WTC11 (cell line): ENCODE measurements at regions not wholly inside any gene's neighbourhood (a gene's known extent, or its start where the extent isn't known, plus 50 kb on each side); places are given as distances from the start of the nearest gene placed in this dataset.

ENCODE experiments used
- ATAC-seq: fragments of 200-7000 bp; cut with Tn5 transposase; 2 replicates; pipeline ENCODE4 v1.10.0; 2021; ENCODE audit warnings: mild to moderate bottlenecking, moderate library complexity
- CTCF ChIA-PET: fragments of 300-600 bp; sonication (Branson Sonifier 250); formaldehyde crosslinking; loops from one replicate; lab custom pipeline; 2021; ENCODE audit warnings: antibody characterized with exemption; lab: Charles Lee
- POLR2A ChIA-PET: fragments of 350-600 bp; sonication (Branson Sonifier 250); formaldehyde crosslinking; loops from one replicate; lab custom pipeline; 2021; ENCODE audit warnings: antibody characterized with exemption; lab: Charles Lee
- DNase-seq: peaks from one replicate; pipeline ENCODE4 v3.0.0; 2021; ENCODE audit warnings: low spot score
- H3K27ac Mint-ChIP-seq: 2 replicates; pipeline ENCODE4 v1.8.0; 2021; ENCODE audit warnings: mixed read lengths
- H3K27me3 Mint-ChIP-seq: 2 replicates; pipeline ENCODE4 v1.8.0; 2021; ENCODE audit warnings: low read depth, mild to moderate bottlenecking, moderate library complexity, mixed read lengths
- H3K36me3 Mint-ChIP-seq: 2 replicates; pipeline ENCODE4 v1.8.0; 2021; ENCODE audit warnings: mixed read lengths
- H3K4me1 Mint-ChIP-seq: 2 replicates; pipeline ENCODE4 v1.8.0; 2022; ENCODE audit warnings: mixed read lengths
- H3K4me3 Mint-ChIP-seq: 2 replicates; pipeline ENCODE4 v1.8.0; 2021; ENCODE audit warnings: mild to moderate bottlenecking, moderate library complexity, mixed read lengths
- H3K9me3 Mint-ChIP-seq: 2 replicates; pipeline ENCODE4 v1.8.0; 2021; ENCODE audit warnings: mixed read lengths
- ELF4 ChIP-seq: sonication (generic); formaldehyde crosslinking; IDR thresholded peaks from 2 replicates; pipeline ENCODE4 v1.8.1; 2022; ENCODE audit warnings: low read depth, mild to moderate bottlenecking, moderate library complexity, missing genetic modification reagents
- ESRRA ChIP-seq: sonication (generic); formaldehyde crosslinking; IDR thresholded peaks from 2 replicates; pipeline ENCODE4 v1.8.1; 2022; ENCODE audit warnings: mild to moderate bottlenecking, missing genetic modification reagents, borderline replicate concordance
- GABPB1 ChIP-seq: sonication (generic); formaldehyde crosslinking; IDR thresholded peaks from 2 replicates; pipeline ENCODE4 v1.8.1; 2023; ENCODE audit warnings: mild to moderate bottlenecking, missing genetic modification reagents
- GRHL2 ChIP-seq: fragments of 250-450 bp; sonication (Bioruptor Pico); IDR thresholded peaks from 2 replicates; pipeline ENCODE4 v1.8.0; 2022; ENCODE audit warnings: mild to moderate bottlenecking, moderate library complexity; ENCODE audit not compliant: insufficient replicate concordance, severe bottlenecking
- HMGA2 ChIP-seq: fragments of 250-450 bp; sonication (Bioruptor Pico); IDR thresholded peaks from 2 replicates; pipeline ENCODE4 v1.4.0; 2021; ENCODE audit warnings: mild to moderate bottlenecking, moderate library complexity
- OVOL2 ChIP-seq: fragments of 250-450 bp; sonication (Bioruptor Pico); IDR thresholded peaks from 2 replicates; pipeline ENCODE4 v1.9.0; 2021; ENCODE audit warnings: mild to moderate bottlenecking, borderline replicate concordance
- TEAD4 ChIP-seq: sonication (generic); formaldehyde crosslinking; IDR thresholded peaks from 2 replicates; pipeline ENCODE4 v1.8.0; 2022; ENCODE audit warnings: mild to moderate bottlenecking, missing genetic modification reagents
- ZNF423 ChIP-seq: fragments of 250-450 bp; sonication (Bioruptor Pico); IDR thresholded peaks from 2 replicates; pipeline ENCODE4 v2.1.2; 2022; ENCODE audit warnings: mild to moderate bottlenecking, moderate library complexity
- TF ChIP-seq, protein P1 (sequence below): sonication (generic); formaldehyde crosslinking; conservative IDR thresholded peaks from 2 replicates; pipeline ENCODE4 v1.8.1; 2022; ENCODE audit warnings: mild to moderate bottlenecking, missing genetic modification reagents
- TF ChIP-seq, protein P2 (sequence below): sonication (generic); formaldehyde crosslinking; IDR thresholded peaks from 2 replicates; pipeline ENCODE4 v1.8.0; 2022; ENCODE audit warnings: mild to moderate bottlenecking, missing genetic modification reagents
- TF ChIP-seq, protein P3 (sequence below): fragments of 250-450 bp; sonication (Bioruptor Pico); IDR thresholded peaks from 2 replicates; pipeline ENCODE4 v1.8.0; 2021; ENCODE audit warnings: mild to moderate bottlenecking
- TF ChIP-seq, protein P4 (sequence below): sonication (generic); formaldehyde crosslinking; IDR thresholded peaks from 2 replicates; pipeline ENCODE4 v1.8.0; 2023; ENCODE audit warnings: mild to moderate bottlenecking, missing genetic modification reagents
- TF ChIP-seq, protein P5 (sequence below): sonication (generic); formaldehyde crosslinking; conservative IDR thresholded peaks from 2 replicates; pipeline ENCODE4 v1.8.1; 2023; ENCODE audit warnings: mild to moderate bottlenecking, low read depth, missing genetic modification reagents, moderate library complexity
- TF ChIP-seq, protein P6 (sequence below): sonication (generic); formaldehyde crosslinking; IDR thresholded peaks from 2 replicates; pipeline ENCODE4 v1.8.1; 2023; ENCODE audit warnings: mild to moderate bottlenecking, missing genetic modification reagents
- TF ChIP-seq, protein P7 (sequence below): sonication (generic); formaldehyde crosslinking; IDR thresholded peaks from 2 replicates; pipeline ENCODE4 v1.8.1; 2023; ENCODE audit warnings: mild to moderate bottlenecking, missing genetic modification reagents

DNA sequence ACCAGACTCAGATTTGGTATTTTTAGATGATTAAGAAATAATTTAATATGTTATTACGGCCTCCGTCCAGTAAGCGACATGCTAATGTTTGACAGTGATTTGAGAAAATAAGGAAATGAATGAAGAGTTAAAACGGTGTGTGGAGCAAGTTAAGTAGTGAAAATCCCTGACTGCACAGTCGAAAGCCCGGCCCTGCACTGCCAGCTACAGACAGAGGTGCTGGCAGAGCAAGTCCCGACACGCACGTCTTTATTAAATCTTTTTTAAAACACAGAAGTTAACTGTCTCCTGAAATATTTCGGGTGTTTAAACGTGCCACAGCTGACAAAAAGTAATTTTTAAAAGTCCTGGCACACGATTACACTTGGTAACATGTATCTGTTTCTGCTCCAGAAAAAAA is 293.4 kb upstream of the RNF32 start:
- Mint-ChIP-seq H3K27me3 (no peaks in the 10 kb centered on the region; the same call in 1 of the 2 replicates), H3K36me3 (peaks cover 19% of the 10 kb centered on the region), H3K9me3 (peaks cover 30% of the 10 kb centered on the region), H3K27ac (no peak overlapping the region), H3K4me1 (no peaks in the 10 kb centered on the region), H3K4me3 (no peak overlapping the region)
- TF ChIP-seq, protein P1, sequence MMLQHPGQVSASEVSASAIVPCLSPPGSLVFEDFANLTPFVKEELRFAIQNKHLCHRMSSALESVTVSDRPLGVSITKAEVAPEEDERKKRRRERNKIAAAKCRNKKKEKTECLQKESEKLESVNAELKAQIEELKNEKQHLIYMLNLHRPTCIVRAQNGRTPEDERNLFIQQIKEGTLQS (CRISPR knock-in tag) = no peak
- no peak for TF ChIP-seq TEAD4 (CRISPR knock-in tag)
- TF ChIP-seq, protein P2, sequence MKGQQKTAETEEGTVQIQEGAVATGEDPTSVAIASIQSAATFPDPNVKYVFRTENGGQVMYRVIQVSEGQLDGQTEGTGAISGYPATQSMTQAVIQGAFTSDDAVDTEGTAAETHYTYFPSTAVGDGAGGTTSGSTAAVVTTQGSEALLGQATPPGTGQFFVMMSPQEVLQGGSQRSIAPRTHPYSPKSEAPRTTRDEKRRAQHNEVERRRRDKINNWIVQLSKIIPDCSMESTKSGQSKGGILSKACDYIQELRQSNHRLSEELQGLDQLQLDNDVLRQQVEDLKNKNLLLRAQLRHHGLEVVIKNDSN (CRISPR knock-in tag) = no peak
- TF ChIP-seq, protein P3, sequence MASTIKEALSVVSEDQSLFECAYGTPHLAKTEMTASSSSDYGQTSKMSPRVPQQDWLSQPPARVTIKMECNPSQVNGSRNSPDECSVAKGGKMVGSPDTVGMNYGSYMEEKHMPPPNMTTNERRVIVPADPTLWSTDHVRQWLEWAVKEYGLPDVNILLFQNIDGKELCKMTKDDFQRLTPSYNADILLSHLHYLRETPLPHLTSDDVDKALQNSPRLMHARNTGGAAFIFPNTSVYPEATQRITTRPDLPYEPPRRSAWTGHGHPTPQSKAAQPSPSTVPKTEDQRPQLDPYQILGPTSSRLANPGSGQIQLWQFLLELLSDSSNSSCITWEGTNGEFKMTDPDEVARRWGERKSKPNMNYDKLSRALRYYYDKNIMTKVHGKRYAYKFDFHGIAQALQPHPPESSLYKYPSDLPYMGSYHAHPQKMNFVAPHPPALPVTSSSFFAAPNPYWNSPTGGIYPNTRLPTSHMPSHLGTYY (CRISPR knock-in tag) = no peak
- no peak for TF ChIP-seq ZNF423
- no peak for TF ChIP-seq ESRRA (CRISPR knock-in tag)
- TF ChIP-seq, protein P4, sequence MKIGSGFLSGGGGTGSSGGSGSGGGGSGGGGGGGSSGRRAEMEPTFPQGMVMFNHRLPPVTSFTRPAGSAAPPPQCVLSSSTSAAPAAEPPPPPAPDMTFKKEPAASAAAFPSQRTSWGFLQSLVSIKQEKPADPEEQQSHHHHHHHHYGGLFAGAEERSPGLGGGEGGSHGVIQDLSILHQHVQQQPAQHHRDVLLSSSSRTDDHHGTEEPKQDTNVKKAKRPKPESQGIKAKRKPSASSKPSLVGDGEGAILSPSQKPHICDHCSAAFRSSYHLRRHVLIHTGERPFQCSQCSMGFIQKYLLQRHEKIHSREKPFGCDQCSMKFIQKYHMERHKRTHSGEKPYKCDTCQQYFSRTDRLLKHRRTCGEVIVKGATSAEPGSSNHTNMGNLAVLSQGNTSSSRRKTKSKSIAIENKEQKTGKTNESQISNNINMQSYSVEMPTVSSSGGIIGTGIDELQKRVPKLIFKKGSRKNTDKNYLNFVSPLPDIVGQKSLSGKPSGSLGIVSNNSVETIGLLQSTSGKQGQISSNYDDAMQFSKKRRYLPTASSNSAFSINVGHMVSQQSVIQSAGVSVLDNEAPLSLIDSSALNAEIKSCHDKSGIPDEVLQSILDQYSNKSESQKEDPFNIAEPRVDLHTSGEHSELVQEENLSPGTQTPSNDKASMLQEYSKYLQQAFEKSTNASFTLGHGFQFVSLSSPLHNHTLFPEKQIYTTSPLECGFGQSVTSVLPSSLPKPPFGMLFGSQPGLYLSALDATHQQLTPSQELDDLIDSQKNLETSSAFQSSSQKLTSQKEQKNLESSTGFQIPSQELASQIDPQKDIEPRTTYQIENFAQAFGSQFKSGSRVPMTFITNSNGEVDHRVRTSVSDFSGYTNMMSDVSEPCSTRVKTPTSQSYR (CRISPR knock-in tag) = no peak
- TF ChIP-seq HMGA2 (CRISPR knock-in tag) = no peak
- no peak for TF ChIP-seq ELF4
- no peak for TF ChIP-seq GRHL2 (CRISPR knock-in tag)
- no peak for TF ChIP-seq GABPB1 (CRISPR knock-in tag)
- TF ChIP-seq OVOL2 = no peak
- TF ChIP-seq, protein P5, sequence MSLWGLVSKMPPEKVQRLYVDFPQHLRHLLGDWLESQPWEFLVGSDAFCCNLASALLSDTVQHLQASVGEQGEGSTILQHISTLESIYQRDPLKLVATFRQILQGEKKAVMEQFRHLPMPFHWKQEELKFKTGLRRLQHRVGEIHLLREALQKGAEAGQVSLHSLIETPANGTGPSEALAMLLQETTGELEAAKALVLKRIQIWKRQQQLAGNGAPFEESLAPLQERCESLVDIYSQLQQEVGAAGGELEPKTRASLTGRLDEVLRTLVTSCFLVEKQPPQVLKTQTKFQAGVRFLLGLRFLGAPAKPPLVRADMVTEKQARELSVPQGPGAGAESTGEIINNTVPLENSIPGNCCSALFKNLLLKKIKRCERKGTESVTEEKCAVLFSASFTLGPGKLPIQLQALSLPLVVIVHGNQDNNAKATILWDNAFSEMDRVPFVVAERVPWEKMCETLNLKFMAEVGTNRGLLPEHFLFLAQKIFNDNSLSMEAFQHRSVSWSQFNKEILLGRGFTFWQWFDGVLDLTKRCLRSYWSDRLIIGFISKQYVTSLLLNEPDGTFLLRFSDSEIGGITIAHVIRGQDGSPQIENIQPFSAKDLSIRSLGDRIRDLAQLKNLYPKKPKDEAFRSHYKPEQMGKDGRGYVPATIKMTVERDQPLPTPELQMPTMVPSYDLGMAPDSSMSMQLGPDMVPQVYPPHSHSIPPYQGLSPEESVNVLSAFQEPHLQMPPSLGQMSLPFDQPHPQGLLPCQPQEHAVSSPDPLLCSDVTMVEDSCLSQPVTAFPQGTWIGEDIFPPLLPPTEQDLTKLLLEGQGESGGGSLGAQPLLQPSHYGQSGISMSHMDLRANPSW = no peak
- TF ChIP-seq, protein P6, sequence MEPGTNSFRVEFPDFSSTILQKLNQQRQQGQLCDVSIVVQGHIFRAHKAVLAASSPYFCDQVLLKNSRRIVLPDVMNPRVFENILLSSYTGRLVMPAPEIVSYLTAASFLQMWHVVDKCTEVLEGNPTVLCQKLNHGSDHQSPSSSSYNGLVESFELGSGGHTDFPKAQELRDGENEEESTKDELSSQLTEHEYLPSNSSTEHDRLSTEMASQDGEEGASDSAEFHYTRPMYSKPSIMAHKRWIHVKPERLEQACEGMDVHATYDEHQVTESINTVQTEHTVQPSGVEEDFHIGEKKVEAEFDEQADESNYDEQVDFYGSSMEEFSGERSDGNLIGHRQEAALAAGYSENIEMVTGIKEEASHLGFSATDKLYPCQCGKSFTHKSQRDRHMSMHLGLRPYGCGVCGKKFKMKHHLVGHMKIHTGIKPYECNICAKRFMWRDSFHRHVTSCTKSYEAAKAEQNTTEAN (CRISPR knock-in tag) = no peak
- TF ChIP-seq, protein P7, sequence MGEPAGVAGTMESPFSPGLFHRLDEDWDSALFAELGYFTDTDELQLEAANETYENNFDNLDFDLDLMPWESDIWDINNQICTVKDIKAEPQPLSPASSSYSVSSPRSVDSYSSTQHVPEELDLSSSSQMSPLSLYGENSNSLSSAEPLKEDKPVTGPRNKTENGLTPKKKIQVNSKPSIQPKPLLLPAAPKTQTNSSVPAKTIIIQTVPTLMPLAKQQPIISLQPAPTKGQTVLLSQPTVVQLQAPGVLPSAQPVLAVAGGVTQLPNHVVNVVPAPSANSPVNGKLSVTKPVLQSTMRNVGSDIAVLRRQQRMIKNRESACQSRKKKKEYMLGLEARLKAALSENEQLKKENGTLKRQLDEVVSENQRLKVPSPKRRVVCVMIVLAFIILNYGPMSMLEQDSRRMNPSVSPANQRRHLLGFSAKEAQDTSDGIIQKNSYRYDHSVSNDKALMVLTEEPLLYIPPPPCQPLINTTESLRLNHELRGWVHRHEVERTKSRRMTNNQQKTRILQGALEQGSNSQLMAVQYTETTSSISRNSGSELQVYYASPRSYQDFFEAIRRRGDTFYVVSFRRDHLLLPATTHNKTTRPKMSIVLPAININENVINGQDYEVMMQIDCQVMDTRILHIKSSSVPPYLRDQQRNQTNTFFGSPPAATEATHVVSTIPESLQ (CRISPR knock-in tag) = no peak
- ChIA-PET POLR2A (no interaction called here), CTCF (interaction anchor here (0.7 kb wide), 1 partner anchor 22 kb away, joined by 3 read pairs; no protein-coding TSS in a partner anchor)
- DNase-seq (no peak), ATAC-seq (no peak)
